Lower leg skin (tissue), 4 donors: ENCODE measurements at regions not wholly inside any gene's neighbourhood (a gene's known extent, or its start where the extent isn't known, plus 50 kb on each side); places are given as distances from the start of the nearest gene placed in this dataset.
"Not testable (repeated sequence)": the region's sequence is repeated elsewhere in the genome, so short reads cannot be mapped to it uniquely, and the experiment has no call there.

ENCODE experiments used
- DNase-seq, 2 donors: peaks; one replicate each; pipeline ENCODE4 v3.0.0-alpha.2; 2019; ENCODE audit warnings: low spot score in 2 of 2
- H3K4me3 ChIP-seq: fragments of 200-600 bp; sonication (generic); 2 replicates; pipeline ENCODE4 v1.5.1; 2017; ENCODE audit warnings: mild to moderate bottlenecking, low read depth; ENCODE audit not compliant: poor library complexity, severe bottlenecking
- CTCF ChIP-seq, 3 donors: fragments of 450-650 bp; IDR thresholded peaks; one replicate each; pipeline ENCODE4 v1.5.1; 2016; ENCODE audit warnings: antibody characterized with exemption in 3 of 3, mild to moderate bottlenecking in 3 of 3, moderate library complexity in 2 of 3
- POLR2A ChIP-seq, 2 donors: fragments of 450-650 bp; IDR thresholded peaks; one replicate each; pipeline ENCODE4 v1.6.1; 2016 to 2017; ENCODE audit warnings: antibody characterized with exemption in 2 of 2, mild to moderate bottlenecking in 1 of 2, moderate library complexity in 1 of 2
- WGBS, 2 donors: methylation state at CpG; one replicate each; pipeline ENCODE4 v1.1.5; 2018; 5-methylcytosine and 5-hydroxymethylcytosine counted together
- intact Hi-C: fragments of 100-400 bp; cut with DNase I; formaldehyde crosslinking; loops from one replicate; pipeline ENCODE4 v1.15.0; 2023; ENCODE audit warnings: low total_unique reads

- intact Hi-C loops = no loop called here
- 61 to 66% methylated on average over 1 of the region's 1 CpG for WGBS, 2 donors
Measured at GRCh38 chr19:21610787-21611186, 105.4 kb downstream of the ZNF429 start.

GRCh38 chr19:21610341-21610740 is 104.9 kb downstream of the ZNF429 start:
- no peak overlapping the region for H3K4me3 ChIP-seq
- 13 to 74% methylated on average over 3 of the region's 3 CpGs for WGBS, 2 donors
- no peak for TF ChIP-seq CTCF (IDR thresholded peaks at IDR 0.05)
- no peak for TF ChIP-seq POLR2A (IDR thresholded peaks at IDR 0.05)
- intact Hi-C loops = no loop called here
- no peak for DNase-seq

More at GRCh38 chr19:21610787-21611186, 105.4 kb downstream of the ZNF429 start:
- TF ChIP-seq CTCF (IDR thresholded peaks at IDR 0.05) (no peak), POLR2A (IDR thresholded peaks at IDR 0.05) (no peak)
- DNase-seq = no peak
- no peak overlapping the region for H3K4me3 ChIP-seq

- intact Hi-C loops = no loop called here
- no peak for TF ChIP-seq CTCF (IDR thresholded peaks at IDR 0.05)
- no peak for TF ChIP-seq POLR2A (IDR thresholded peaks at IDR 0.05)
- 73 to 83% methylated on average over 2 of the region's 2 CpGs for WGBS, 2 donors
- no peak overlapping the region for H3K4me3 ChIP-seq
- no peak for DNase-seq
Measured at GRCh38 chr19:21608571-21608970, 103.2 kb downstream of the ZNF429 start.

- intact Hi-C loops = no loop called here
- H3K4me3 ChIP-seq = no peak overlapping the region
- WGBS, 2 donors = 64 to 69% methylated on average over 4 of the region's 4 CpGs
- TF ChIP-seq CTCF (IDR thresholded peaks at IDR 0.05) = no peak
- no peak for TF ChIP-seq POLR2A (IDR thresholded peaks at IDR 0.05)
- no peak for DNase-seq
Measured at GRCh38 chr19:21607449-21607848, 102.0 kb downstream of the ZNF429 start.

- 86 to 89% methylated on average over 15 to 29 of the region's 31 CpGs for WGBS, 2 donors
- DNase-seq, intact Hi-C loops, H3K4me3 ChIP-seq: not testable (repeated sequence)
Measured at GRCh38 chr19:21607011-21607410, 101.6 kb downstream of the ZNF429 start.

GRCh38 chr19:21606326-21606725 is 100.9 kb downstream of the ZNF429 start:
- intact Hi-C loops, DNase-seq, H3K4me3 ChIP-seq: not testable (repeated sequence)
- 80 to 93% methylated on average over 4 of the region's 5 CpGs for WGBS, 2 donors

GRCh38 chr19:21604951-21605476 is 99.6 kb downstream of the ZNF429 start:
- TF ChIP-seq CTCF (IDR thresholded peaks at IDR 0.05) = no peak

More at GRCh38 chr19:21604951-21605476, 99.6 kb downstream of the ZNF429 start:
- H3K4me3 ChIP-seq = peak overlapping the region; percentile 18
- intact Hi-C loops = no loop called here
- 5 to 12% methylated on average over 8 of the region's 8 CpGs for WGBS, 2 donors
- DNase-seq = no peak
